DMS 273 (cell line): ENCODE measurements at regions not wholly inside any gene's neighbourhood (a gene's known extent, or its start where the extent isn't known, plus 50 kb on each side); places are given as distances from the start of the nearest gene placed in this dataset.

ENCODE experiments used
- DNase-seq: peaks from one replicate; lab custom pipeline; 2025; ENCODE audit not compliant: unreplicated experiment; lab: John Stamatoyannopoulos, UW

DNA sequence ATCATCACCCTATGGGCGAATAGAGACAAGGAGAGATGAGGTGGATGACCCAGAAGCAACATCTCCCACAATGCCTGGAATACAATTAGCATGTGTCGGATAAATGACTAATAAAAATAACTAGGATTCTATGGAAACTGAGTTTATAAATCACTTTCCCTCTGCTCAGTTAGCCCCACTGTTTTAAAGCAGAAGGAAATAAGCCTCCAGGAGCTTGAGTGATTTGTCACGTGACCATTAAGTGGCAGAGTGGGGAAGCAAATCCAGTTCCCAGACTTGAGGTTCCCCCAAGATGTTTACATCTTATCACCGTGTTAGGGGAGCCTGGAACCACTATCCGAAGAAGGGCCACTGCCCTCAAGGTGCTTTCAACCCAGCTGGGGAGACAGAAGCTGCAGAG lies 136.5 kb upstream of the CCND2 start:
- no peak for DNase-seq

DNA sequence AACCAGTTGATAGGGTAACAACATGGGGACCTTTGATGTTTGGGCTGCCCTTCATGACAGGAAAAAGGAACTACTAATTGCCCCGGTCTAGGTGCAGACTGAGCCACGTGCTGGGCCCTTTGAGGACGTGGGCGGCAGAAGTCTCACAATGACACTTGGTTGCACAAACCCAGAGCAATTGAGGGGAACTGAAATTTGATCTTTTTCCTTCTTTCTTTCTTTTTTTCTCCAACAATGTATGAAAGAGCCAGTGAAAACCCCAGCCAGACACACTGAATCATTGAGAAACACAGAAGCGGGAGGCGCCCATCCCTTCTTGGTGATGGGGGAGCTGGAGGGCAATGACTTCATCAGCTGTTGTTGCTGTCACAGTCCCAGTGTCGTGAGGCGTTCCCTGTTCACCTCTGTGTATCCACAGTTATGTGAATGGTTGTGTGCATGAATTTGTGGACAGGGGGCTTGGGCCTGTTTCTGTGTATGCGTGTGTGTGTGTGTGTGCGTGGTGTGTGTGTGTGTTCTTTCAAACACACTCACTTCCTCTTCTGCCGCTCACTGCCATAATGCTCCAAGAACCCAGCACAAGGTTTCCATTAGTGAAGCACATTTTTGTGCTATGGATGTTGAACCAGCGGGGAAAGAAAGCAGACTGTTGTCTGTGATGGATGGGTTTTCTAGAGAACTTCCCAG lies 137.5 kb upstream of the CCND2 start:
- DNase-seq, result no peak

DNA sequence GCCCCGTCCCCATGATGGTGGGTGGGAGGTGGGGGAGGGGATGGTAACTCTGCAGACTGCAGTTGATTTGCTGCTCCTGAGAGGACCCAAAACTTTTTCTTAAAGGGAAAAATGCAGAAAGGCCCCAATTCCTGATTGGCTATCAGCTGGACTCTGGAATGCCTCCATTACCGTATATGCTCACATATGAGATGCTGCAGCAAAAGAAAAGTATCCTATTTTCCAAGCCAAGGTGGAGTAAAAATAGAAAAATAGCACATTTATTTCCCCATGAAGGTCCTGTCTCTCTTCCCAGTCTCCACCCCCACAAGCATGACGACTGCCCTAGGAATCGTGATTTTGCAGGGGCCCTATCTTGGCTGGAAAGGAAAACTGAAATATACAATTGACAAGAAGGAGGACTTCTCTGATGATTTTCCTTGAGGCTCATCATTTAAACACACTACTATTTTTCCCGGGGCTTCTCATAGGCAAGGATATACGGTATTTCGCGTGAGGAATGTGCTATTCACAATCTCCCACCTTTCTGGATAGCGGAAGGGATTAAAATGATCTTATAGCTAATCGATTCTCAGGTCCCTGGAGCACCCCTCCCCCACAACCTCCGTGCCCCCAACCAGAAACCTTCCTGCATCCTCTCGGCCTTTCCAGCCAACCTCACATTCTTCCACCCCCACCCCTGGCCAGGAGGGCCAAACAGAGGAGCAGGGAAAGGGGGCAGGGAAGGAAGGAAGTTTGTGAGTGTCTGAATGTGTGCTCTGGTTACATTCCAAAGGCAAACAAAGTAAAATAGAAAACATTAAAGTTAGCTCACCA lies 138.9 kb upstream of the CCND2 start:
- no peak for DNase-seq

DNA sequence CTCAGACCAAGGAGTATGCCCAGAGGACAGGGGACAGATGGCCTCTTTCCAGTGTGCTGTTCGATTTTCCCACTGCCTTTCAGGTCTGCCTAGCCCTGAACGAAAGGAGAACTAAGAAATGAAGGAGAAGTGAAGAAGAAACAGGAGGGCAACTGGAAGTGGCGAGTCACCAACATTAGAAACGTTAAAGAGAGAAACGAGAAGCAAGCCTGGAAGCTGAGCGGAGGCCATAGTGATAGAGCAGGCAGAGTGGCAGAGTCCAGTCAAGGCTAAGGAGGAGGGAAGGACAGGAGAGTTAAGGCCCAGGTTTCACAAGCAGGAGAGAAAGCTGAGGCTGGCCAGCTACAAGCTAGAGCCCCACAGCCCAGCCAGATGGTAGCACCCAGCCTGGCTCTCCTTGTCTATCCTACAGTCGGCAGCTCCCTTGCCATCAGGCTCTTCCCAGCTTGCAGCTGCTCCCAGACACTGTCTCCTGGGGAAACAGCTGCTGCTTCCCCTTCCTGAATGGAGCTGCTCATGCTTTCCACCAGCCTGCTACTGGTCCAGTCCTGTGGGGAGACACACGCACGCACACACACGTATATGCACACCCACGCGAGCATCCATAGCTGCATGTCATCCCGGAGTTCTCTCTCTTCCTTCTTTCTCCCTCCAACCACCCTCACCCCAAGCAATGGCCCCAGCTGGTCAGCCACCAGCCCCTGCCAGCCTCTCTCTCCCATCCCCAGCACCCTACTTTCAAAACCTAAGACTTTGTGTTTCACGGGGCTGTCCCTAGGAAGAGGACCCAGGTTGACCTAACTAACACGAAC lies 139.7 kb upstream of the CCND2 start:
- DNase-seq, result peak; percentile 28

DNA sequence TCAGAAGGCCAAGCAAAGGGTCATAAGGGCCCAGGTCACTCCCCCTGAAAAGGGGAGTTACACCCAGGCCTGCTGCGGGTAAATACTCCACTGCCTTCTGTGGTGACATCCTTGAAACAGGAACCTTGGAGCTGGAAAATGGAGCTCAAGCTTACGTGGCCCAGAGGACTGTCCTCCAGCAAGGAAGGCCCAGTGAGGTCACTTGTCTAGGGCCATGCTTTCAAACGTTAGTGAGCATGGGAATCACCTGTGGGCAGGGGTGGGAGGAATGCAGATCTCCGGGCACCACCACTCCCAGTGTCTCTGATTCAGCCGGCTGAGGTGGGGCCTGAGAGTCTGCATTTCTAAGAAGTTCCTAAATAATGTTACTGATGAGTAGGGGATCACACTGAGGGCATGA lies 140.5 kb upstream of the CCND2 start:
- DNase-seq, result no peak

DNA sequence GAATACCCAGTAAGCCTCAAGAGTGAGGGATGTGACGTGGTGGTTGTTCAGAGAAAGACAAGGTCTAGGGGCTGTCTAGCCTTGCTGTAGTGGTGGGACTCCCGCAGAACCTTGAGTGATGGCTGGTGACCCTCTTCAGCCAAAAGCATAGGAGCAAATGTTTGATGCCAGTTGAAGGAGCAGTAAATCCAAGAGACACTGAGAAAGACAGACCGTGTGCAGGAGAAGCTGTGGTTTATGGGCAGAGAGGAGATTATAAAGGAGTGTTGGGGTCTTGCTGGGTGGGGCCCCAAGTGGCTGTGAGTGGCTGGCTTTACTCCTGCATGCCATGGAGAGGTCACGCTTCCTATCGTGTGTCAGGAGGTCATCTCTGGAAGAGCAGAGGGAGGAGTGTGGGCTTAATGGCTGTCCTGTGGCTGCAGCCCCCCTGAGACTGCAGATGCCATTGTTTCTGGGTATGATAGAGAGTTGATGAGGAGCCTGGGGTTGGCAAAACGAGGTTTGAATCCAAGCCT lies 152.0 kb upstream of the CCND2 start:
- DNase-seq, result no peak

DNA sequence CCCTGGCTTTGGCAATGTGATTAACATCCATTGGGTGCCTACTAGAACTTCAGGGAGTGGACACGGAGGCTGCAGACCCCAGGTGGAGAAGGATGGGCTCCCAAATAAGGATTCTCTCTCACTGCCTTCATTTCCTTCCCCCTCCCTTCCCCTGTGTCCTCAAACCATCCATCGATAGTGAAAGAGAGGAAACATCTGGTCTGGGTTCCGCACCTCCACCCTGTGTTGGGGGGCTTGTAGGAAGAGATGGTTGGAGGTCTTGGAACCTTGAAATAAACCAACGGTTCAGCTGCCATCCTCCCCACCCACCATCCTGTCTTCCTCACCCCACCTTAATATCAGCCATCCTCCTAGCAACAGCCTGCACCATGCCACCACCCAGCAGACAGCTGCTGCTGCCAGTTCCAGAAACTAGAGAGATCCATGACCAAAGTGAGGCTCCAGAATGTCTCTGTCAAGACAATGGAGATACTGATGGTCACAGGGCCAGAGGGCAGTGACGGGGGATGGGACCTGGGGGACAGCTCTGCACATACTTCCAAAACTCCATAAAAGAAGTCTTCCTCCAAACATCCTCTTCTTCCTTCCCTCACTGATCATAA lies 153.1 kb upstream of the CCND2 start:
- DNase-seq, result no peak

DNA sequence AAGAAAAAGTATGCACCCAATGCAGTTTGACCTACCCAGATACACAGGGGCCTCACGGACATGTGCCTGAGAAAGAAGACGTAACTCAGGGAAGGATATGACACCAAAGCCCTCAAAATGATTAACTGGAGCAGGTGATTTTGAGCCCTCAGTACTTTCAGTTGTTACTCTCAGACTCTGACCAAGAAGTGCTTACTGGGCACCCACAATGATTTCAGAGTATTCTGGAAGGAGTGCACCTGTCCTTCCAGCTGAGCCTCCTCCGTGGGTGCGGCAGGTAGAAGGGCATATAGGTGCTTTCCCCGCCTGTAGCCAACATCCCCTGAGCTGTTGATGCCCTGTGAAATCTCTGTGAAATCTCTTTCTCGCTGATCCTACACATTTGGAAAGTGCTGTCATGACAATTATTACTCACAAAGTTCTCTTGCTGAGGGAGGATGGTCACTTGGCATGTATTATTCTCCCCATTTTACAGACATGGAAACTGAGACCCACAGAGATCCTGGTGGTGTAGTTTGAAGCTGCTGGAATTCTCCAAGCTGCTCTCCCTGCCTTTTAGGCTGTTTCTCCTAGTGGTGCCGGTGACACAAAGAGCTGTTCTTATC lies 154.3 kb upstream of the CCND2 start:
- no peak for DNase-seq

DNA sequence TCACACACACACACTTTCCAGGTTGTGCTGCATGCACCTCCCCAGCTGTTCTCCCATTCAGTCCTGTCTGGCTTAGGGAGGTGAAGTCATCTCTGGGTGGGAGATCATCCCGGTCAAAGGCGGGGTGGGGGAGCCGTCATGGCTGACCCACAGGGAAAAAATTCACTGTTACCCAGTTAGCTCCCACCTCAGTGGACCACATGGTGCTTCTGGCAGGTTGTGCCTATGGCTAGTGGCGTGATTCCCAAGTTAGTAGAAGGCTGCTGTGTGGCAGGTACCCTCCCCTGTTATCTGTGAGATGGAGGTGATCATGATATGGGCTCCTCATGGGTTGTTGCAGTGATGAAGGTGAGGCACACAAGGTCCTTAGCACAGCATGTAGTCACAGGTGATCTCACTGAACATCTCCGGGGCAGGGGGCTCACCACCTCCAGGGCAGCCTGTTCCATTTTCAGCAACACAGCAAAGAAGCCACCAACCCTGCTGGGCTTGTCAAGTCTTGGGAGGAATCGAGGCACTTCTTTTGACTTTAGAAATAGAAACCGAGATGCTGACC lies 154.9 kb upstream of the CCND2 start:
- DNase-seq, result no peak

DNA sequence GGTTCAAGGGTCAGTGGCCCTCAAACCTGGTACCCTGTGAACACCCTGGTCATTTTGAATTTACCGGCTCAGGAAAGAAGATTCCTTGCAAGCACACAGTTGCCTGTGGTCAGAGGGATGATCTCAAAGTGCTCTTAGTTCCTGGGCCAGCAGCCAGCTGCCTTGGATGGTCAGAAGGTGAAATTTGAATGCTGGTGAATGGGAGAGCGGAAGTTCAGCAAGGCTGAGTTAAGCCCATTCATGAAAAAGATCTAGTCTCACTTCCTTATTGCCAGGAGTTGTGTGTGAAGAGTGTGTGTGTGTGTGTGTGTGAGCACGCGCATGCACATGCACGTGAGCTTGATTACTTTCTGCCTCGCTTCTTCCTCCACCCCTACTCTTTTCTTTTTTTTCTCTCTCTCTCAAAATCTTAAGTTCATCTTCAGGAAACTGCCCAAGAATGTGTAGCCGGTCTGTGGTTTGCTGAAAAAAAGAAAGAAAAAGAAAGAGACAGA lies 155.5 kb upstream of the CCND2 start:
- no peak for DNase-seq

DNA sequence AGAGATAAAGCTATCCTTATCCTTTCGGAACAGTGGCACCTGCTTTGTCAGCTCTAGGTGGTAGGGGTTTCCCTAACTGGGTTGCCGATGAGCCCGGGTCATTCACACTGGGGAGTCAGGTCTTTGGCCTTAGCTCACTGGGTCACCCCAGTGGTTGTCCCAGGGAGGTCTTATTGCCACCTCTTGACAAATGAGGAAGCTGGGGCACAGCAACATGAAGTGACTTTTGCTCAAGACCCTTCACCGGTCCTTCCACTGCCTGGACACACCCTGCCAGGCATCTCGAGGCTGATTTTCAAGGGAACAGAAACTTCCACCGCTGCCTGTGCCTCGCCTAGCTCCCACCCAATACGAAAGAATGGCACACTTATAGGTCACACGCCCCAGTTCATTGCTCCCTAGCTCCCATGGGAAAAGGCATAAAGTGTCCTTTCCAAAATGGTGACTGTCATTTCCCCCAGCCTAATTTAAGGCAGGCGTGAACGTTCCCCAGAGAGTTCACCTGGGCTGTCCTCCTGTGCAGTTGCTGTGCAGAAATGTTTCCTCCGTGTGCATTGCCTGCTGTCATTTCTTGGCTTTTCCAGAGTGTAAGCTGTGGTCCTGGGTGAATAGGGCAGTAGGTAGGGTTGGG lies 156.1 kb upstream of the CCND2 start:
- no peak for DNase-seq

DNA sequence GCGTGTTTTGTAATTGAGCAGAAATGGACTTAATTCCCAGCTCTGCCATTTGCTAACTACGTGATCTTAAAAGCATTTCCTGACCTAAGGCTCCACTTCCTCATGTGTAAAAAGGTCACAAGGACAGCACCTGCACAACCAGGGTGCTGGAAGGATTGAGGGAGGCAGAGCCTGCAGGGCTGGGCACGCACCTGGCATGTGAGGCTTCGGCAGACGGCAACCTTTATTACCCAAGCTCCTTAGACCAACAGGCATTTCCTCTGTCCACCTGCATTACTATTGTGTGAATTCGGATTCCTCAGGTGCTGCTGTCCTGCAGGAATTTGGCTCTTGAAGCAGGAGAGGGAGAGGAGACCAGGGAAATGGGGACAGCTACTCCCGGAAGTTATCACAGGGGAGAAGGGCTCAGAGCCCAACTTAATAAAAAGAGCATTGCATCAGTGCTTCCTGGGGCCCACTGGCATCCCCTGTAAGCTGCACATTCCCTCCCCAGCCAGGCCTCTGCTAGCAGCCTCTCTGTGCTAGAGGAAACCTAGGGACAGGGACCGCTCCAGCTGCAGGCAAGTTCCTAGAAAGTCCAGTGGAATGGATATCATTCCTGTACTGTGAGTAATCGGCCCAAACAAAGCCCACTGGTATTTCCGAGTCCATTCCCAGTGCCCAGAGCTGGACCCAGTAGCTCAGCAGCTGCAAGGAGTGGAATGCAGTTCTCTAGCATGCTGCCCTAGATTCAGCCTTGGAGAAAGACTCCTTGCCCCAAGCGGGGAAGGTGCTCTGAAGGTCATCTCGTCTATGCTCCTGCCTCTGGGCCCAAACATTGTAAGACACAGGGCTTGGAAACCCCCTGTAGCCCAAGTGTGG lies 157.1 kb upstream of the CCND2 start:
- no peak for DNase-seq

DNA sequence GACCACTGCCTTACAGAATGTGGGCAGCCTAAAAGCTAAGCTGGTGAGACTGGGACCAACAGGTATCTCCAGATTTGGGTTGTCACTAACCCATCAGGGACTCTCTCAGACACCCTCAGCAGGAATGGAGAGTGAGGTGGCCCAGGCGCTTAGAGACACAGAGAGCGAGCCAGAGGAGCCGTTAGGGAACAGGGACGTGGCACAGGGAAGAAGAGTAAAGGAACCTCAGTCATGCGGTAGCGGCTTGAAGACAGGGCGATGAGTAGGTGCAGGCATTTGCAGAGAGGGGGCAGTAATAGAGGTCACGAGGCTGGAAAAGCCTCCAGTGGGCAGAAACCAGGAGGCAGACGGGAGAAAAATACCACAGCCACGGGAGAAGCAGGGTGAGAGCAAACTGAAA lies 158.0 kb upstream of the CCND2 start:
- DNase-seq, result no peak

DNA sequence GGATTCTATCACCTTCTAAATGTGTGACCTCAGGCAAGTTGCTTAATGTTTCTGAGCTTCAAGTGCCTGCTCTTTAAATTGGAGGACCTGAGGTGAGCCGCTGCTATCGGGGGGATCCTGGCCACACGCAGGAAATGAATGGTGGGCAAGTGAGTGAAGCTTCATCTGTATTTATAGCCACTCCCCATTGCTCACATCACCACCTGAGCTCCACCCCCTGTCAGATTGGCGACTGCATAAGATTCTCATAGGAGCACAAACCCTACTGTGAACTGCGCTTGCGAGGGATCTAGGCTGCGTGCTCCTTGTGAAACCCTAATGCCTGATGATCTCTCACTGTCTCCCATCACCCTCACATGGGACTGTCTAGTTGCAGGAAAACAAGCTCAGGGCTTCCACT lies 158.6 kb upstream of the CCND2 start:
- no peak for DNase-seq

DNA sequence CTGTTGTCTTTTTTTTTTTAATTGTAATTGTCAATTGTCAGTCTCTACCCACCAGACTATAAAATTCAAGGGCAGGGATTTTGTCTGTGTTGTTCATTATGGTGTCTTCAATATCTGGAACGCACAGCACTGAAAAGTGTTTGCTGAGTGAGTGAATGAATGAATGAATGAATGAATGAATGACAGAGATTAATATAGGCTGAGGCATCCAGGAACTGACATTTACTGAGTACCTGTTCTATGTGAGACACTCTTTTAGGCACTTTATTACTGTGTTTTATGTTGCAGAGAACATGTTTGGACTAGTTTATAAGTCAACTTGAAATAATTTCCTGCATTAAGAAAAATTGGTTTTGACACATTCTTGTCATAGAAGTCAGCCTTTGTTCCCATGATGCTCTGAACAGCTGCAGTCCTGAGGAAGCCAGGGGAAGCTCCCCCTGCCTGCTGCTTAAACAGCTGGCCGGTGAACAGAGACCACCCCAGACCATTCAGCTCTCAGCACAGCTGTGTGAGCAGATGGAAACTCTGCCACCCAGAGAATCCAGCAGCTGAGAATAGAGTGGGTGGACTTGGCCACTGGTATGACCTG lies 160.7 kb upstream of the CCND2 start:
- no peak for DNase-seq

DNA sequence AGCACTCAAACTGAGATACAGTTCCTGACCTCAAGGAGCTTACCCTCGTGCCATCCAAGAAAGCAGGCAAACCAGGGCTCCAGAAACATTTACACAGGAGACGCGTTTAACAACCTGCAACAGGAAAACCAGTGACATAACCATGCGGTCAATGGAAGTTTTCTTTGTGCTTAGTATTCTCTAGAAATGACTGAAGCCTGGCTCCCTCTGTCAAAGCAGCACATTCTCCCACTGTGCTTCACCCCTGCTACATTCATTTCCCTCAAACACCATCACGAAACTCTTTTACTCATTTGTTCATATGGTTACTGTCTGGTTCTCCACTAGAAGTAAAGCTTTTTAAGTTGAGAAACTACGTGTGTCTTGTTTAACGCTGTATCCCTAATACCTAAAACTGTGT lies 161.3 kb upstream of the CCND2 start:
- DNase-seq, result no peak

DNA sequence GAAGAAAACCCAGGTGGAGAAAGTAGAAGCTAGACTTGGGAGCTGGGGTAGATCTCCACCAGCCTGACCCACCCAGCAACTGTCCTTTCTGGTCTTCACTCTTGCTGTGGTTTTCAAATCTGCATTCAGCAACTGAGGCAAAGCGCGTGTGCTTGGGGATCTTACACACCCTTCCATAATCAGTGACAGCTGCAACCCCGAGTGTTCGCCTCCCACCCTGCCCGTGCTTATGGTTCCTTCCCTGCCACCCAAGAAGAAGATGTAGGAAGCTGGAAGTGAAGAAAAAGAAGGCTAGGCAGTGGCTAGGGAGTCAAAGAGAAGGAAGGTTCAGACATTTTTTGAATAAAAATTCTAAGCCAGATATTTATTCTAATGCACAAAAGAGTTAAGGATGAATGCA lies 162.6 kb upstream of the CCND2 start:
- no peak for DNase-seq

DNA sequence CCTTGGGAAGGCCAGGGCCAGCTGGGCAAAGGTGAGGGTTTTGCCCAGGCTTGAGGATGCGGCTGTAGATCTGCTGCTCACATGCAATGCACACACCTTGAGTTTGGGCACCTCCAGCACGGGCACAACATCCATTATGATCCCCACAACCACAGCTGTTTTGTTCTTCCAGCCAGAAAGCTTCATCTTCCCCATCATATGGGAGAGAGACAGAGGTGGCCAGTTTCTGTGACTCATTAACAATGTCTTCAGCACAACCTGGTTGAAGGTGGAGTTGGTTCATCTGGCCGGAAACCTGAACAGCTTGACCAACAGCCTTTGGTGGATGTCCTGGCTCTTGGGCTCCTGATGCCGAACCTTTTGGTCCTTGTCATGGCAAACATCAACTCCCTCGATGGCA lies 163.7 kb upstream of the CCND2 start:
- DNase-seq, result no peak
